Epithelial cell of proximal tubule (primary cell): ENCODE measurements at regions not wholly inside any gene's neighbourhood (a gene's known extent, or its start where the extent isn't known, plus 50 kb on each side); places are given as distances from the start of the nearest gene placed in this dataset.

ENCODE experiments used
- DNase-seq: peaks from one replicate; pipeline ENCODE4 v3.0.0-alpha.2; 2011; ENCODE audit warnings: low read depth
- H3K4me3 ChIP-seq: 2 replicates; pipeline ENCODE4 v1.5.1; 2011; ENCODE audit warnings: low read depth, mild to moderate bottlenecking, low read length
- TF ChIP-seq, protein P1 (sequence below): conservative IDR thresholded peaks from 2 replicates; pipeline ENCODE4 v1.5.1; 2012; ENCODE audit warnings: low read depth, mild to moderate bottlenecking, low read length

DNA sequence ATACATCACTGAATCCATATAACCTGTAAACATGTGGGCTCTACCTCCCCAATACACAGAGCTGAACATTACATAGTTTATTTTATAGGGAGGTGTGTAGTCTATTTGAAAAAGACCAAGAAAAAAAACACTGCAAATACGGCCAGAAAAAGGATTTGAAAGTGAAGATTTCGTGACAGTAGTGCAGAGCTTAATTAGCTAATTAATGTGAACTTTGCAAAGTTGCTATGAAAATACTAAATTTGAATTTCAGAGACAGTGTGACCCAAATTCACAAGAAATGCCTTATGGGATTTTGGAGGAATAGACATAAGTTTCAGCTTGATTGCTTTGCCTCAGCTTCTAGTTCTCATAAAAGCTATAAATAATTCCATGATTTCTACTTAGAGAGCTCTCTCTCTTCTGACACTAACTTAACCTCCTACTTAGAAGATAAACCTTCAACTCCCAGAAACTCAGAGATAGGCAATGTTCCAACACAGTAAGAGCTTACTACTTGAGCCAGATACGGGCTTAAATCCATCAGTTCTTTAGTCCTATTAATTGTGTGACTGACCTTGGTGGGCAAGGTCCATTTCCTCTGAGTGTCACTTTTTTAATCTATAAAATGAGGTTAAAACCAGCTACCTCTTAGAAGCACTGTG is 87.3 kb upstream of the THBS1 start:
- TF ChIP-seq, protein P1, sequence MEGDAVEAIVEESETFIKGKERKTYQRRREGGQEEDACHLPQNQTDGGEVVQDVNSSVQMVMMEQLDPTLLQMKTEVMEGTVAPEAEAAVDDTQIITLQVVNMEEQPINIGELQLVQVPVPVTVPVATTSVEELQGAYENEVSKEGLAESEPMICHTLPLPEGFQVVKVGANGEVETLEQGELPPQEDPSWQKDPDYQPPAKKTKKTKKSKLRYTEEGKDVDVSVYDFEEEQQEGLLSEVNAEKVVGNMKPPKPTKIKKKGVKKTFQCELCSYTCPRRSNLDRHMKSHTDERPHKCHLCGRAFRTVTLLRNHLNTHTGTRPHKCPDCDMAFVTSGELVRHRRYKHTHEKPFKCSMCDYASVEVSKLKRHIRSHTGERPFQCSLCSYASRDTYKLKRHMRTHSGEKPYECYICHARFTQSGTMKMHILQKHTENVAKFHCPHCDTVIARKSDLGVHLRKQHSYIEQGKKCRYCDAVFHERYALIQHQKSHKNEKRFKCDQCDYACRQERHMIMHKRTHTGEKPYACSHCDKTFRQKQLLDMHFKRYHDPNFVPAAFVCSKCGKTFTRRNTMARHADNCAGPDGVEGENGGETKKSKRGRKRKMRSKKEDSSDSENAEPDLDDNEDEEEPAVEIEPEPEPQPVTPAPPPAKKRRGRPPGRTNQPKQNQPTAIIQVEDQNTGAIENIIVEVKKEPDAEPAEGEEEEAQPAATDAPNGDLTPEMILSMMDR = no peak
- DNase-seq = no peak
- no peak overlapping the region for H3K4me3 ChIP-seq

DNA sequence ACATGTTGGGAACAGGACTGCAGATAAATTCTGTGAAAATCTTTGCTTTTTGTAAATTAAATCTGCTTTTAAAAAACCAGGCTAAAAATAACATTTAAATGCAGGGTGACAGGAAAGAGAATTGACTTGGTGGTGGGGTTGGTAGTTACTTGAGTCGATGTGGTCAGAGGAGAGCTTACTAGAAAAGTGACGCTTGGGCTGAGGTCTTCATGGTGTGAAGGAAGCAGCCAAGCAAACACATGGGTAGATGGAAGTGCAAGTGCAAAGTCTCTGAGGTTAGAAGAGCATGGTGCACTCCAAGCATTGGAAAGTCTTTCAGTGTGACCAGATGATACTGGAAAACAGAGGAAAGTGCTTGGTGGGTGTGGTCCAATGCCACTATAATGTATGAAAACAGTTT is 86.4 kb upstream of the THBS1 start:
- no peak for DNase-seq
- no peak overlapping the region for H3K4me3 ChIP-seq
- TF ChIP-seq, protein P1 = no peak

DNA sequence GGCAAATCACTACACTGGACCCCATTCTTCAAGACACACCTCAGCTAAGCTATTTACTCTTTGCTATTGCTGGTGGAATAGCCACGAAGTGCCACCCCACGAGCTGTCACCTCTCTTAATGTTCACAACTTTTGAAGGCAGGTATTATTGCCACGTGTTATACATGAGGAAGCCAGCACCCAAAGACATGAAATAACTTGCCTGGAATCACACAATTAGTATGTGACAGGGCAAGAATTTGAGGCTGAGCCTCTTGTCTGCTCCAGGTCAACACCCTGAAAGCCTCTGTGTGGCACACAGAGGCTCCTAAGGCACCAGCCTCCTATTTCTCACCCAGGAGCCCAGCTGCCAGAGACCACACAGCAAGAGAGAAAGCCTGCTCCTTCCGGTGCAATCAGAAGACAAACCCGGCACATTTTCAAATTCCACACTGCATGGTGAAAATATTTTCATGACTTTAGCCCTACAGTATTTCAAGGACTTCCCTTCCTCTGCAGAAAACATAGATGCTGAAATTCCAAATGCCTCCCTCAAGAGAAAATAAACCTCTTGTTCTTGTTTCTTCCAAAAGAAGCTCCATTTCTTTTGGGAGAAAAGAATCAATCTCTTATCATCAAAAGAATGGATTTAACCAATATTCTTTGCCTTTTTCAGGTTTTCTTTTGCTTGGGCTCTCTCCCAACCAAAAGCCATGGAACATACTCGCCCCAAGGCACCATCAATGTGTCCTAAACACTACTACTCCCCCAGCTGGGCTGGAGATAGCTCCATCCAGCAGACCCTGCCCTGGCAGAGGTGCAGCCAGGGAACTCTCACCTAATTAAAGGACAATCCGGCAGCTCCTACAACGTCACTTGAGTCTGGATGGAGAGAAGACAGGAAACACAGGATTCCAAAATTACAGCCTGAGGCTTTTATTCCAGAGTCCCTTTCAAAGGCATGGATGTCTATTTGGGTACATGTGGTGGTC is 84.7 kb upstream of the THBS1 start:
- no peak for DNase-seq
- TF ChIP-seq, protein P1 = no peak
- no peak overlapping the region for H3K4me3 ChIP-seq

DNA sequence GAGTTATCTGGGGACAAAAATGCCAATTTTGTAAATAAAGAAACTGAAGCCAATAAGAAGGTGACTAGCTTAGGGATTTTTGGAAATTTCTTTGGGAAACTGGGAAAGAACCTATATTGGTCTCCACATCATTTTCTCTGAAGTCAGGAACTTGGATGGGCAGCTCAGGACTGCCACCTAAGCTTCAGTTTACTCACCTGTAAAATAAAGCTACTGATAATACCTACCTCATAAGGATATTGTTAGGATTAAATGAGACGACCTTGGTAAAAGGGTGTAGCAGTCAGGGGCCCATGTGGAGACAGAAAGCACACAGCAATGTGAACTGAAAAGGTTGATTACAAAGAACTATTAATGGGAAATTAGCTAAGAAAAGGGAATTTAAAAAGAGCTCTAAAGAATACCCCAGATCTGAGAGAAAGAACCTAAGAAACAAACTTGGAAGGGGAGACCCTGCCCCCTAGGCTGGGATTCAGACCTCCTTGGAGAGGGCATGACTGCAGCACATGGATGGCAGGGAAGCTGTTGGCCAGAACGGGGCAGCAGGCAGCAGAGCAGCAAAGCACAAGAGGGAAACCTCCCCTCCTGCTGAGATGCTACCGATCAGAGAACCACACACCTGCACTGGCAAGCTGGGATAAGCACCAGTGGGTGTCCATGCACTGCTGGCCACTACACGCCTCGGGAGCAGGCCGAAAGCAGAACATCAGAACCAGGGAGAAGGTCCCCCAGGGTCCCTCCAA is 83.7 kb upstream of the THBS1 start:
- H3K4me3 ChIP-seq = no peak overlapping the region
- TF ChIP-seq, protein P1 = no peak
- no peak for DNase-seq

DNA sequence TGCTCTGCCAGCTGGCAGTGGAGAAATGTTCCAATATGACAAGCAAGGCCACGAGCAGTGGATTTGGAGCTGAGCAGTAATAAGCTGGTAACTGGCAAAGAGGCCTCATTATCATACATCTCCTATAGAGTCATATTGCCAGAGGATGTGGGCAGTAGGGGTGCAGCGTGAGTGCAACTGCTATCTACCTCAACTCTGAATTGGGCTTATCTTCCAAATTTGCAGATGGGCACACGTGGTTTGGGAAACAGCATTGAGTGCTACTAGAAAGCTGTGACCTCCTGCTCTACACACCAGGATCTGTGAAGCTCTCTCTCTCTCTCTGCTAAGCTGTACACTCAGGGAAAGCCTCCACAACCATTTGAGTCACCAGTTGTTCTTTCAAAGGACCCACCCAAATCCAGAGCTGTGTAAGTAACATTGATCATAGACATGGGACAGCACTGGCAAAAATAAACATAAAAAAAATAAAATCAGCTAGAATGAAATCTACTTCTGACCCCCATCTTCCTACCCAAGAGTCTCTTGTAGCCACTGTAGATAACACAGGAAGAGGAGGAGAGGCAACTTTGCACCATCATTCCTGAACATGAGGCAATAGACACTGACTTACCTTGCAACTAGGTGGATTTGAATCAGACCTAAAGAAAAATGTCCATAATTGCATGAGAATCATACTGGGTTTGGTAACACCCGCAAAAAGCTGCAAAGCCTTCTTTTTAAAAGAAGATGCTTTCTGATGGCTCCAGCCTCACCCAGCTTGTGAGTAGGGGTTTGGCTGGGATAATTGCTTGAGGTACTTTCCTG is 82.9 kb upstream of the THBS1 start:
- TF ChIP-seq, protein P1 = no peak
- DNase-seq = no peak

DNA sequence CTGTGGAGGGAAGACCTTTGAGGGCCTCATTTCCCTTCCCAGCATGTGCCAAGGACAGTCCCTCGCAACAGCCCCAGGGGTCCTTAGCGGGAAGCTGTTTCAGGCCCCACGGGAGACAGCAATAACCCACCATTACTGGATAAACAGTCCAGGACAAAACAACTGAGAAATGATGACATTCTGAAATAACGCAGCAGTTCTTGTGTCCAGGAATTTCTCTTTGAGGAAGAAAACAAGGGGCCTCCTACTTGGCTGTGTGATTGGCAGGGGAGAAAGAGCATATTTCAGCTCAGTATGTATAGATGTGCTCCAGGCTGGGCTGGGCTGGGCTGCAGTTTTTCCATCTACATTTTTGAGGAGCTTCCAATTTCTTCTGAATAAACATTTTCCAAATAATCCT is 82.2 kb upstream of the THBS1 start:
- DNase-seq = no peak
- H3K4me3 ChIP-seq = no peak overlapping the region
- TF ChIP-seq, protein P1 = no peak

More for the DNA sequence above, 82.9 kb upstream of the THBS1 start:
- H3K4me3 ChIP-seq = no peak overlapping the region
